Panc1 (cell line): ENCODE measurements at regions not wholly inside any gene's neighbourhood (a gene's known extent, or its start where the extent isn't known, plus 50 kb on each side); places are given as distances from the start of the nearest gene placed in this dataset.

Experiments
- ATAC-seq: fragments of 200-7000 bp; cut with Tn5 transposase; 2 replicates; pipeline ENCODE4 v1.9.1; 2020; ENCODE audit warnings: mild to moderate bottlenecking, moderate library complexity
- BruUV-seq: library from RNA; stranded (reverse); fragments of 400-500 nt; replicated peaks from 2 replicates; lab custom pipeline; 2021; lab: Mats Ljungman, UMichigan
- CTCF ChIA-PET: fragments of 300-600 bp; sonication (Branson Sonifier 250); formaldehyde crosslinking; loops from one replicate; lab custom pipeline; 2022; ENCODE audit warnings: antibody characterized with exemption; lab: Charles Lee
- POLR2A ChIA-PET: fragments of 300-600 bp; sonication (Branson Sonifier 250); formaldehyde crosslinking; loops from one replicate; lab custom pipeline; 2022; ENCODE audit warnings: antibody characterized with exemption; lab: Charles Lee
- DNase-seq: peaks from one replicate; pipeline ENCODE4 v3.0.0-alpha.2; 2010; ENCODE audit warnings: low read depth, low spot score
- H3K27ac ChIP-seq: 2 replicates; pipeline ENCODE4 v1.5.1; 2011; ENCODE audit warnings: mild to moderate bottlenecking, low read length, inconsistent platforms
- H3K27me3 ChIP-seq: fragments of 200-500 bp; sonication (Bioruptor generic); 2 replicates; pipeline ENCODE4 v1.6.0; 2014; ENCODE audit warnings: low read length, inconsistent platforms; ENCODE audit not compliant: control insufficient read depth, insufficient read depth
- H3K36me3 ChIP-seq: fragments of 200-500 bp; sonication (Bioruptor generic); 2 replicates; pipeline ENCODE4 v1.5.1; 2014; ENCODE audit warnings: inconsistent platforms, mild to moderate bottlenecking, low read length, moderate library complexity; ENCODE audit not compliant: control insufficient read depth, insufficient read depth
- H3K4me1 ChIP-seq: 2 replicates; pipeline ENCODE4 v1.5.1; 2011; ENCODE audit warnings: inconsistent platforms, mild to moderate bottlenecking, low read length, moderate library complexity; ENCODE audit not compliant: control insufficient read depth, insufficient read depth
- H3K4me3 ChIP-seq, 2 experiments: 2 replicates each; pipeline ENCODE4 v1.5.1; 2011 to 2012; ENCODE audit warnings: low read depth in 2 of 2, low read length in 2 of 2, mild to moderate bottlenecking in 2 of 2, inconsistent platforms in 1 of 2, moderate library complexity in 1 of 2
- H3K9me3 ChIP-seq: fragments of 200-500 bp; sonication (Bioruptor generic); 2 replicates; pipeline ENCODE4 v1.5.1; 2014; ENCODE audit warnings: low read depth, mild to moderate bottlenecking, inconsistent platforms, low read length, moderate library complexity; ENCODE audit not compliant: control insufficient read depth, insufficient read depth
- POLR2AphosphoS5 ChIP-seq: IDR thresholded peaks from 2 replicates; pipeline ENCODE4 v1.6.1; 2012; ENCODE audit warnings: mild to moderate bottlenecking, low read depth, low read length, moderate library complexity
- SIN3A ChIP-seq: IDR thresholded peaks from 2 replicates; pipeline ENCODE4 v1.6.1; 2012; ENCODE audit warnings: low read depth, mild to moderate bottlenecking, low read length, moderate library complexity, borderline replicate concordance; ENCODE audit not compliant: insufficient read depth
- TCF7L2 ChIP-seq: IDR thresholded peaks from 2 replicates; pipeline ENCODE4 v1.6.1; 2011; ENCODE audit warnings: mild to moderate bottlenecking, low read depth, low read length, inconsistent platforms
- in situ Hi-C: cut with HindIII; loops from 2 replicates; pipeline ENCODE4 v1.10.0; 2016; ENCODE audit warnings: low sequenced_read_pairs, low pct_unique_long_range_greater_than_20kb
- intact Hi-C: fragments of 100-400 bp; cut with micrococcal nuclease; formaldehyde crosslinking; loops from one replicate; pipeline ENCODE4 v1.10.0; 2022; ENCODE audit not compliant: unreplicated experiment
- TF ChIP-seq, protein P1 (sequence below), 2 experiments: IDR thresholded peaks; 2 replicates each; pipeline ENCODE4 v1.6.1; 2011 to 2012; ENCODE audit warnings: low read depth in 2 of 2, control low read depth in 1 of 2, low read length in 1 of 2, mild to moderate bottlenecking in 1 of 2, moderate library complexity in 1 of 2; ENCODE audit not compliant: insufficient read depth in 1 of 2
- TF ChIP-seq, protein P2 (sequence below): fragments of 450-650 bp; IDR thresholded peaks from 2 replicates; pipeline ENCODE4 v1.5.1; 2017; ENCODE audit warnings: mild to moderate bottlenecking

DNA sequence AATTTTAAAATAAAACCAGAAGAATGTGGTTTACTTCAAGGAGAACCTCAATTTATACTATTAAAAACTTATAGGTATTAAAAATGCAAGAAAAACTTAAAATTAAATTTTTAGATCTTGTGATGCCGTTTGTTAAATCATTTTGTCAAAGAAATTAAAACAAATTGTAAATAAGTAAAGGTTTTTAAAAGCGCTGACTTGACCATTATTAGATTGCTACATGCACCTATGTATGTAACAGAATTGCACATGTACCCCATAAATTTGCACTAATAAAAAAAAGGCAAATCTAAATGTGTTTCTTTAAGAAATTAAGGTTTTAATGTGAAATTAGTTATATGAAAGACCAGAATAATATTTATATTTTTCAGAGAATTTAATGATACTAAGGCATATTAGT is 156.1 kb downstream of the LARP7 start:
- POLR2A ChIA-PET, result no interaction called here
- BruUV-seq, result no TSS peak
- intact Hi-C loops, result no loop called here
- H3K36me3 ChIP-seq, result no peaks in the 10 kb centered on the region
- in situ Hi-C loops, result no loop called here
- no peaks in the 10 kb centered on the region for H3K9me3 ChIP-seq
- no peak overlapping the region for H3K4me3 ChIP-seq
- no peaks in the 10 kb centered on the region for H3K4me1 ChIP-seq
- DNase-seq (no peak), ATAC-seq (no peak)
- H3K27ac ChIP-seq, result no peak overlapping the region
- TF ChIP-seq, protein P1, sequence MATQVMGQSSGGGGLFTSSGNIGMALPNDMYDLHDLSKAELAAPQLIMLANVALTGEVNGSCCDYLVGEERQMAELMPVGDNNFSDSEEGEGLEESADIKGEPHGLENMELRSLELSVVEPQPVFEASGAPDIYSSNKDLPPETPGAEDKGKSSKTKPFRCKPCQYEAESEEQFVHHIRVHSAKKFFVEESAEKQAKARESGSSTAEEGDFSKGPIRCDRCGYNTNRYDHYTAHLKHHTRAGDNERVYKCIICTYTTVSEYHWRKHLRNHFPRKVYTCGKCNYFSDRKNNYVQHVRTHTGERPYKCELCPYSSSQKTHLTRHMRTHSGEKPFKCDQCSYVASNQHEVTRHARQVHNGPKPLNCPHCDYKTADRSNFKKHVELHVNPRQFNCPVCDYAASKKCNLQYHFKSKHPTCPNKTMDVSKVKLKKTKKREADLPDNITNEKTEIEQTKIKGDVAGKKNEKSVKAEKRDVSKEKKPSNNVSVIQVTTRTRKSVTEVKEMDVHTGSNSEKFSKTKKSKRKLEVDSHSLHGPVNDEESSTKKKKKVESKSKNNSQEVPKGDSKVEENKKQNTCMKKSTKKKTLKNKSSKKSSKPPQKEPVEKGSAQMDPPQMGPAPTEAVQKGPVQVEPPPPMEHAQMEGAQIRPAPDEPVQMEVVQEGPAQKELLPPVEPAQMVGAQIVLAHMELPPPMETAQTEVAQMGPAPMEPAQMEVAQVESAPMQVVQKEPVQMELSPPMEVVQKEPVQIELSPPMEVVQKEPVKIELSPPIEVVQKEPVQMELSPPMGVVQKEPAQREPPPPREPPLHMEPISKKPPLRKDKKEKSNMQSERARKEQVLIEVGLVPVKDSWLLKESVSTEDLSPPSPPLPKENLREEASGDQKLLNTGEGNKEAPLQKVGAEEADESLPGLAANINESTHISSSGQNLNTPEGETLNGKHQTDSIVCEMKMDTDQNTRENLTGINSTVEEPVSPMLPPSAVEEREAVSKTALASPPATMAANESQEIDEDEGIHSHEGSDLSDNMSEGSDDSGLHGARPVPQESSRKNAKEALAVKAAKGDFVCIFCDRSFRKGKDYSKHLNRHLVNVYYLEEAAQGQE (IDR thresholded peaks at IDR 0.05; ENCODE audit: insufficient read depth in 1 of 2, low read depth in 2 of 2, low read length in 1 of 2), result no peak
- TF ChIP-seq, protein P2, sequence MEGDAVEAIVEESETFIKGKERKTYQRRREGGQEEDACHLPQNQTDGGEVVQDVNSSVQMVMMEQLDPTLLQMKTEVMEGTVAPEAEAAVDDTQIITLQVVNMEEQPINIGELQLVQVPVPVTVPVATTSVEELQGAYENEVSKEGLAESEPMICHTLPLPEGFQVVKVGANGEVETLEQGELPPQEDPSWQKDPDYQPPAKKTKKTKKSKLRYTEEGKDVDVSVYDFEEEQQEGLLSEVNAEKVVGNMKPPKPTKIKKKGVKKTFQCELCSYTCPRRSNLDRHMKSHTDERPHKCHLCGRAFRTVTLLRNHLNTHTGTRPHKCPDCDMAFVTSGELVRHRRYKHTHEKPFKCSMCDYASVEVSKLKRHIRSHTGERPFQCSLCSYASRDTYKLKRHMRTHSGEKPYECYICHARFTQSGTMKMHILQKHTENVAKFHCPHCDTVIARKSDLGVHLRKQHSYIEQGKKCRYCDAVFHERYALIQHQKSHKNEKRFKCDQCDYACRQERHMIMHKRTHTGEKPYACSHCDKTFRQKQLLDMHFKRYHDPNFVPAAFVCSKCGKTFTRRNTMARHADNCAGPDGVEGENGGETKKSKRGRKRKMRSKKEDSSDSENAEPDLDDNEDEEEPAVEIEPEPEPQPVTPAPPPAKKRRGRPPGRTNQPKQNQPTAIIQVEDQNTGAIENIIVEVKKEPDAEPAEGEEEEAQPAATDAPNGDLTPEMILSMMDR, result no peak
- TF ChIP-seq SIN3A (no peak), TCF7L2 (no peak), POLR2AphosphoS5 (no peak)
- CTCF ChIA-PET, result no interaction called here
- no peaks in the 10 kb centered on the region for H3K27me3 ChIP-seq

DNA sequence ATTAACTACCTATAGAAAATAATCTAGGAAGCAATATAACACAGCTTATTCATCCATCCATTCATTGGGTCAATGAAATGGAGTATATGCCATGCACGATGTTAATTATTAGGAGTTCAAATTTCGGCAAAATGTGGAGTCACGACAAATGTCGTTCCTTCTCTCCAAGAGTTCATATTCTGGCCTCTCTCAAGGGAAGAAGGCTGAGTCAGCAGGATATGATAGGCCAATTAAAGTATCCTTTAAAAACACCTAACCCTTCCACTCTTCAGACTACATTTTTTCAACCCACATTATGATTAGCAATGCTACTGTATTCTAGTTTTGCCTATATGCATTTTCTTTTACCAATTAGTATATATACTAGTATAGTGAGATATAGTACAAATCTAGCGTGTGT is 163.1 kb downstream of the LARP7 start:
- TF ChIP-seq TCF7L2 (no peak), SIN3A (no peak), POLR2AphosphoS5 (no peak)
- TF ChIP-seq, protein P1 (IDR thresholded peaks at IDR 0.05; ENCODE audit: insufficient read depth in 1 of 2, low read depth in 2 of 2, low read length in 1 of 2), result no peak
- TF ChIP-seq, protein P2, result no peak
- BruUV-seq, result no TSS peak
- no peak for ATAC-seq
- CTCF ChIA-PET, result no interaction called here
- in situ Hi-C loops, result no loop called here
- intact Hi-C loops, result no loop called here
- Histone ChIP-seq H3K36me3 (no peaks in the 10 kb centered on the region), H3K9me3 (no peaks in the 10 kb centered on the region), H3K4me3 (no peak overlapping the region), H3K27ac (no peak overlapping the region), H3K4me1 (no peaks in the 10 kb centered on the region), H3K27me3 (no peaks in the 10 kb centered on the region)
- no peak for DNase-seq
- POLR2A ChIA-PET, result interaction anchor here (0.6 kb wide), 1 partner anchor 451 kb away, joined by 3 read pairs; no protein-coding TSS in a partner anchor
